Lower lobe of right lung (tissue), 2 donors: ENCODE measurements at regions not wholly inside any gene's neighbourhood (a gene's known extent, or its start where the extent isn't known, plus 50 kb on each side); places are given as distances from the start of the nearest gene placed in this dataset.

ENCODE experiments used
- ATAC-seq, 2 donors: fragments of 200-7000 bp; cut with Tn5 transposase; one replicate each; pipeline ENCODE4 v1.9.1; 2020 to 2022; ENCODE audit warnings: mild to moderate bottlenecking in 2 of 2, moderate library complexity in 2 of 2
- DNase-seq: peaks from one replicate; pipeline ENCODE4 v3.0.0-alpha.2; 2020
- H3K27ac ChIP-seq: fragments of 200-600 bp; one replicate; pipeline ENCODE4 v1.8.0; 2022
- H3K27me3 ChIP-seq: fragments of 200-600 bp; one replicate; pipeline ENCODE4 v1.8.0; 2022; ENCODE audit warnings: low read depth
- H3K36me3 ChIP-seq: fragments of 200-600 bp; one replicate; pipeline ENCODE4 v1.8.0; 2022; ENCODE audit warnings: mild to moderate bottlenecking
- H3K4me1 ChIP-seq: fragments of 200-600 bp; one replicate; pipeline ENCODE4 v1.8.0; 2022
- H3K4me3 ChIP-seq: fragments of 200-600 bp; one replicate; pipeline ENCODE4 v1.8.0; 2022; ENCODE audit warnings: mild to moderate bottlenecking
- H3K9me3 ChIP-seq: fragments of 200-600 bp; one replicate; pipeline ENCODE4 v1.8.0; 2022
- CTCF ChIP-seq: fragments of 200-600 bp; IDR thresholded peaks from one replicate; pipeline ENCODE4 v1.8.0; 2022; ENCODE audit warnings: antibody characterized with exemption, mild to moderate bottlenecking
- intact Hi-C: fragments of 100-400 bp; cut with DNase I; formaldehyde crosslinking; loops from one replicate; pipeline ENCODE4 v1.11.0; 2022
- donor health status: DM: no; HTN: yes; CAD: no; lungs with severe emphysema.

DNA sequence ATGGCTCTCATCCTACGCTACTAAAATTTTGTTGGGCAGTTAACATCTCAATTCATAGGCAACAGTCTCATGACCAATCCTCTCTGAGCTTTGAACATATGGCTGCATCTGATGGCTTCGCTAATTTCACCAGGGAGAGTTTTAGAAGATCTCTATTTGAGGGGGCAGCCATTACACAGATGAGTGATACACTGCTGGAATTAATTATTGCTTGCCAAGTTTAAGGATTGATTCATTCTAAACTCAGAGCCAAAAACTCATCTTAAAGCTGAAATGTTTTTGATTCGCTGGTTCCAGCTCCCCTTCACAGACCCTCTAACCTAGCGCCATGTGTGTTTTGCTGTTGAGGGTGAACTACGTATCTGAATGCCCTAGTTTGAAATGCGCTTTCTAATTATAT, 519.9 kb upstream of the WWC1 start:
- Histone ChIP-seq H3K27me3 (no peaks in the 10 kb centered on the region), H3K27ac (no peak overlapping the region), H3K4me3 (no peak overlapping the region), H3K36me3 (no peaks in the 10 kb centered on the region), H3K4me1 (no peaks in the 10 kb centered on the region), H3K9me3 (no peaks in the 10 kb centered on the region)
- no peak for TF ChIP-seq CTCF
- intact Hi-C loops: no loop called here
- DNase-seq (no peak), ATAC-seq (no peak)

GRCh38 chr5:167773668-167774301, 517.7 kb upstream of the WWC1 start:
- Histone ChIP-seq H3K4me3 (no peak overlapping the region), H3K27me3 (no peaks in the 10 kb centered on the region), H3K27ac (no peak overlapping the region), H3K9me3 (no peaks in the 10 kb centered on the region), H3K4me1 (no peaks in the 10 kb centered on the region), H3K36me3 (no peaks in the 10 kb centered on the region)
- intact Hi-C loops: no loop called here
- no peak for TF ChIP-seq CTCF
- no peak for DNase-seq
- no peak for ATAC-seq

GRCh38 chr5:167777746-167778145, 513.7 kb upstream of the WWC1 start:
- intact Hi-C loops: no loop called here
- Histone ChIP-seq H3K4me1 (no peaks in the 10 kb centered on the region), H3K9me3 (no peaks in the 10 kb centered on the region), H3K27ac (no peak overlapping the region), H3K4me3 (no peak overlapping the region), H3K27me3 (no peaks in the 10 kb centered on the region), H3K36me3 (no peaks in the 10 kb centered on the region)
- ATAC-seq (no peak), DNase-seq (no peak)
- no peak for TF ChIP-seq CTCF

- Histone ChIP-seq H3K27me3 (no peaks in the 10 kb centered on the region), H3K27ac (no peak overlapping the region), H3K4me3 (no peak overlapping the region), H3K9me3 (no peaks in the 10 kb centered on the region), H3K36me3 (no peaks in the 10 kb centered on the region), H3K4me1 (no peaks in the 10 kb centered on the region)
- intact Hi-C loops: no loop called here
- DNase-seq: no peak
- TF ChIP-seq CTCF: no peak
- no peak for ATAC-seq
Measured at GRCh38 chr5:167778228-167778627, 513.2 kb upstream of the WWC1 start.

DNA sequence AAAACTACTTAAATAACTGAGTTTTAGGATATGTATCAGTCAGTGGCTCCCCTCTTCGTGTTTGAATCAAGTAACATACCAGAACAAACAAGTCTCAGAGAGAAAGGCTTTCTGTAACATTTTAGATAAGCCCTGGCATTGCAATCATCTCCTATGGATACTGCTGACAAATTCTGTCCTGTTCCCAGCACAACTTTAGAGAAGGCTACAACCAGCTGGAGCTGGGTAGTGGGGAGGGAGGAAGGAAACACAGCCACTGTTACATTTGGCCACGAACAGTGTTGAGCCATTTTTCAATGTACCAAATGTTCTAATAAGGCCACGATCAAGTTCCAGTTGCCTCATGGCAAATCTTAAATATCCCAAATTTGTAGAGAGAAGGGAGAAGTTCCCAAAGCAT, 511.8 kb upstream of the WWC1 start:
- intact Hi-C loops: no loop called here
- H3K9me3 ChIP-seq: no peaks in the 10 kb centered on the region
- H3K4me3 ChIP-seq: no peak overlapping the region
- no peak for DNase-seq
- no peaks in the 10 kb centered on the region for H3K4me1 ChIP-seq
- no peaks in the 10 kb centered on the region for H3K27me3 ChIP-seq
- ATAC-seq: no peak
- H3K36me3 ChIP-seq: no peaks in the 10 kb centered on the region
- no peak for TF ChIP-seq CTCF
- H3K27ac ChIP-seq: no peak overlapping the region

DNA sequence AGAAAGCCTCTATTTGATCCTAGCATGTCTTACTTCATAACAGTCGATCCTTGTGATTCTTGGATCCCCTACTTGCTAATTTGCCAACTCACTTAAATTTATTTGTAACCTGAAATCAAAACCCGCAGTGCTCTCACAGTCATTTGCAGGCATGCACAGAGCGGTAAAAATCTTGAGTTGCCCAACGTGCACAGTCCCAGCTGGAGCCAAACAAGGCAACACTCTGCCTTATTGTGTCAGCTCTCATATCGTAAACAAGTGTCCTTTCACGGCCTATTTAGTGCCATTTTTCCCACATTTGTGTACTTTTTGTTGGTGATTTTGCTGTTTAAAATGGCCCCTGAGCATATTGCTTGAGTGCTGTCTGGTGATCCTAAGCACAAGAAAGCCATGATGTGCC, 511.3 kb upstream of the WWC1 start:
- no peak for DNase-seq
- H3K27me3 ChIP-seq: no peaks in the 10 kb centered on the region
- no peaks in the 10 kb centered on the region for H3K4me1 ChIP-seq
- no peak overlapping the region for H3K4me3 ChIP-seq
- no peaks in the 10 kb centered on the region for H3K36me3 ChIP-seq
- no peak for ATAC-seq
- no peak overlapping the region for H3K27ac ChIP-seq
- no peaks in the 10 kb centered on the region for H3K9me3 ChIP-seq
- TF ChIP-seq CTCF: no peak
- intact Hi-C loops: no loop called here
